ENCODE measurements at regions not wholly inside any gene's neighbourhood (a gene's known extent, or its start where the extent isn't known, plus 50 kb on each side); places are given as distances from the start of the nearest gene placed in this dataset.

DNA sequence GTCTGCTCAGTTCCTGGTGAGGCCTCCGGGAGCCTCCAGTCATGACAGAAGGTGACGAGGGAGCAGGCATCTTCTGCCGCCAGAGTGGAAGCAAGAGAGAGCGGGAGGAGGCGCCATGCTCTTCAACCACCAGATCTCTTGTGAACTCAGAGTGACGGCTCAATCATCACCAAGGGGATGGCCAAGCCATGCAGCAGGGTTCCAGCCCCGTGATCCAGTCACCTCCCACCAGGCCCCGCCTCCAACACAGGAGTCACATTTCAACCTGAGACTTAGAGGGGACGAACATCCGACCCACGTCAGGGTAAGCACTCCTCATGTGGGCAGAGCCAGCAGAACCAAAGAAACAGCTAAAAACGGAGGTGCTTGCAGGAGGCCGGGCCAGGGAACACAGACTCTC, 1470.5 kb downstream of the BRD1 start:
- no peak for DNase-seq (ENCODE audit: low read depth, low spot score)
- Mint-ChIP-seq H3K9me3 (no peaks in the 10 kb centered on the region), H3K36me3 (ENCODE audit: low read depth) (no peaks in the 10 kb centered on the region), H3K4me1 (peaks cover 5% of the 10 kb centered on the region), H3K27me3 (ENCODE audit: low read depth) (peaks cover 25% of the 10 kb centered on the region), H3K4me3 (no peak overlapping the region), H3K27ac (ENCODE audit: unreplicated experiment) (no peak overlapping the region)
- TF ChIP-seq, protein P1, sequence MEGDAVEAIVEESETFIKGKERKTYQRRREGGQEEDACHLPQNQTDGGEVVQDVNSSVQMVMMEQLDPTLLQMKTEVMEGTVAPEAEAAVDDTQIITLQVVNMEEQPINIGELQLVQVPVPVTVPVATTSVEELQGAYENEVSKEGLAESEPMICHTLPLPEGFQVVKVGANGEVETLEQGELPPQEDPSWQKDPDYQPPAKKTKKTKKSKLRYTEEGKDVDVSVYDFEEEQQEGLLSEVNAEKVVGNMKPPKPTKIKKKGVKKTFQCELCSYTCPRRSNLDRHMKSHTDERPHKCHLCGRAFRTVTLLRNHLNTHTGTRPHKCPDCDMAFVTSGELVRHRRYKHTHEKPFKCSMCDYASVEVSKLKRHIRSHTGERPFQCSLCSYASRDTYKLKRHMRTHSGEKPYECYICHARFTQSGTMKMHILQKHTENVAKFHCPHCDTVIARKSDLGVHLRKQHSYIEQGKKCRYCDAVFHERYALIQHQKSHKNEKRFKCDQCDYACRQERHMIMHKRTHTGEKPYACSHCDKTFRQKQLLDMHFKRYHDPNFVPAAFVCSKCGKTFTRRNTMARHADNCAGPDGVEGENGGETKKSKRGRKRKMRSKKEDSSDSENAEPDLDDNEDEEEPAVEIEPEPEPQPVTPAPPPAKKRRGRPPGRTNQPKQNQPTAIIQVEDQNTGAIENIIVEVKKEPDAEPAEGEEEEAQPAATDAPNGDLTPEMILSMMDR (conservative IDR thresholded peaks at IDR 0.05) = no peak

DNA sequence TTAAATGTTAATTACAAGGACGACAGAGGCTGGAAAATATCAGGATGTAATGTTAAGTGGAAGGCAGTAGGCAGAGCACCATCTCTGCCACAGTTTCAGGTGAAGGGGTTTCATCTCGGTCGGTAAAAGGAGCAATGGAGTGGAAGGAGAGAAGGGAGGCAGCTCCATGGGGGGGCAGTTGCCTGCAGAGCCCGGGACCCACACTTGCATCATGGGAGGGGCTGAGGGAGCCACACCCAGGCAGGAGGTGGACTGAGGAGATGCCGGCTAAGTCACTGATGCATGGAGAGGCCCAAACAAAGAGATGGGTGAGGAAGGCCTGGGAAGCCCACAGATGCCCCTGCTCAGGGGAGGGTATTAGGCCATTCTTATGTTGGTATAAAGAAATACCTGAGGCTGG, 1470.9 kb downstream of the BRD1 start:
- DNase-seq (ENCODE audit: low read depth, low spot score) = no peak
- TF ChIP-seq, protein P1 (conservative IDR thresholded peaks at IDR 0.05) = no peak
- no peaks in the 10 kb centered on the region for H3K36me3 Mint-ChIP-seq (ENCODE audit: low read depth)
- H3K9me3 Mint-ChIP-seq = no peaks in the 10 kb centered on the region
- peaks cover 25% of the 10 kb centered on the region for H3K27me3 Mint-ChIP-seq (ENCODE audit: low read depth)
- H3K27ac Mint-ChIP-seq (ENCODE audit: unreplicated experiment) = no peak overlapping the region
- peaks cover 5% of the 10 kb centered on the region for H3K4me1 Mint-ChIP-seq
- no peak overlapping the region for H3K4me3 Mint-ChIP-seq

DNA sequence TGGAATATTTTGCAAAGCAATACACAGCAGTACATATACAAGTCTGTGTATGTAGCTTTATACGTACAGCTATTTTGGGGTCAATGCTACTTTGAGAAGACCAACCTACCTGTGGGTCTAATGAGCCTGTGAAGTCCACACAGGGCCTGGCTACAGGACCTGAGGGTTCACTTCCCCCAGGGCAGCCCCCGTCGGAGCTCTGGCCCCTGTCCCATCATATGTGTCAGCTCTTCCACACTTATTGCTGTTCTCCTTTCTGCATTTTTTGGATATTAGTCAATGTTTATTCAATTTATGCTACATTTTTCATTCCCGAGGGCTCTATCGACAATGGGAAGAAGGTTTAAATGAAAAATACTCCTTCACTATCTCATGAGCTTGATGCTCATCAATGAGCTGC, 1473.6 kb downstream of the BRD1 start:
- Mint-ChIP-seq H3K27ac (ENCODE audit: unreplicated experiment) (no peak overlapping the region), H3K4me3 (no peak overlapping the region), H3K27me3 (ENCODE audit: low read depth) (peaks cover 25% of the 10 kb centered on the region), H3K9me3 (no peaks in the 10 kb centered on the region), H3K4me1 (peaks cover 5% of the 10 kb centered on the region), H3K36me3 (ENCODE audit: low read depth) (no peaks in the 10 kb centered on the region)
- no peak for DNase-seq (ENCODE audit: low read depth, low spot score)
- TF ChIP-seq, protein P1 (conservative IDR thresholded peaks at IDR 0.05) = no peak

DNA sequence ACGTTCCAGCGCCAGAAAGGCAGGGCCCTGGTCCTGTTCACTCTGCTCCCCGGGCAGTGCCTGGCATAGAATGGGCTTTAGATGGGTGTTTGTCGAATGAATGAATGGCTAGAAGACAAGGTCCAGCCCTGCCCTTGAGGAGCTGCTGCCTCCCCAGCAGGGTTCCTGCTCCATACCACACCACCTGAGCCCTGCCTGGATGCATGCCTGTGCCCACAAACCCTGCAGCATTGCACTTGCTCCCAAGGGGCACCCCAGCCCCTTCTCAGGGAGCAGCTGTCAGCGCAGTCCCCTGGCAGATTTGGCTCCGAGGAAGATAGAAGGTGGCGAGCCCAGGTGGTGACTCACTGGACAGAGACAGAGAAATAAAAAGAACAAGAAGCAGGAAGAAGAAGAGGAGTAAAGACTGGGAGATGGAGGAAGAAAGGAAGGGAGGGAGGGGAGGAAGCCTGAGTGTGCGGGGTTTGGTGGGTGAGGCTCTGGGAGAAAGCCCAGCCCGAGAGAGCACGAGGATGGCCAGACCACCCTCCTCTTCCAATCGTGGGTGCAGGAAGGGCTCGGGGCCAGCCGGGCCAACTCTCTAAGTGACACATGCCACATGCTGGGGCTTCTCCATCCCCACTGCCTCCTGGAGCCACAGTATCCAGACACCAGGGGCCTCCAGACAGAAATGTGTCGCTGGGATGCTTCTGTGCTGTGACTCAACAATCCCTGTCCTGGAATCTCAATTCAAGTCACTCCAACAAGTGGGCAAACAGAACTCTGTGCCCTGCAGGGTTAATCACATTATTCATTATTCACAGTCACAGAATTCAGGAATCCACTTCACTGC, 1474.3 kb downstream of the BRD1 start:
- Mint-ChIP-seq H3K9me3 (no peaks in the 10 kb centered on the region), H3K4me3 (no peak overlapping the region), H3K27me3 (ENCODE audit: low read depth) (peaks cover 25% of the 10 kb centered on the region), H3K4me1 (peaks cover 5% of the 10 kb centered on the region), H3K27ac (ENCODE audit: unreplicated experiment) (no peak overlapping the region), H3K36me3 (ENCODE audit: low read depth) (no peaks in the 10 kb centered on the region)
- DNase-seq (ENCODE audit: low read depth, low spot score) = no peak
- TF ChIP-seq, protein P1 (conservative IDR thresholded peaks at IDR 0.05) = no peak

DNA sequence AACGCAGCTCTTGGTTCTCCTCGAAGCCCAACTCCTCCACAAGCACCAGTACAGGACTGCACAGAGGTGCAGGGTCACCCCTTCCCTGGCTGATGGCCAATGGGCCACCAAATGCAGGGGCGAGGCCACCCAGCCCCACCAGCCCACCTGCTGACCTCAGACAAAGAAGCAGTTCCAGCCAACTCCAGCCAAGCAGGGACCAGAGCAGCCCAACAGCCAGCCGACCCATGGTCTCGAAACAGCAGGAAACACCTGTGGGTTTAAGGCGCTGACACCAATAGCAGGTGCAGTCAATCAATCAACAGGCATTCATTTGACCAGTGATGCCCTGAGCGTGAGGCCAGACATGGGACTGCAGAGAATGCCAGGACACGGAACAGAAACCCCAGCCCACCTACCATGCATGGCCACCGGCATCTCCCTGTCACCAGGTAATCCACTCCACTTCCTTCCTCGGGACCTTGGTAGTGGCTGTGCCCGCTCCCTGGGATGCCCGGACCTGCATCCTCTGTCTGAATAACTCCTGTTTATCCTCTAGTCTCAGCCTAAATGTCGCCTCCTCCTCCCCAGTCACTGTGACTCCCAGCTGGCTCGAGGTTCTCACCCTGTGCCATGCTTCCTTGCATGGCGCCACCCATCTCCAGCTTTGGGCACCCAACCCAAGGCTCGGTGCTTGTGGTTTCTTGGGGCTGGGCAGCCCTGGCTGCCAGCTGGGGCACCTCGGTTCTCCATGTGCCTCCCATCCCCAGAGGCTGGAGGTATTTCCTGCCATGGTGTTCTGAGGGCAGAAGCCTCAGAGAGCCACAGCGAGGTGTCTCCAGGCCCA, 1475.4 kb downstream of the BRD1 start:
- Mint-ChIP-seq H3K27me3 (ENCODE audit: low read depth) (peaks cover 25% of the 10 kb centered on the region), H3K4me1 (peaks cover 5% of the 10 kb centered on the region), H3K4me3 (no peak overlapping the region), H3K36me3 (ENCODE audit: low read depth) (no peaks in the 10 kb centered on the region), H3K27ac (ENCODE audit: unreplicated experiment) (no peak overlapping the region), H3K9me3 (no peaks in the 10 kb centered on the region)
- no peak for DNase-seq (ENCODE audit: low read depth, low spot score)
- TF ChIP-seq, protein P1 (conservative IDR thresholded peaks at IDR 0.05) = no peak

Measured in neural crest cell (in vitro differentiated cells).